ENCODE measurements at regions not wholly inside any gene's neighbourhood (a gene's known extent, or its start where the extent isn't known, plus 50 kb on each side); places are given as distances from the start of the nearest gene placed in this dataset.

DNA sequence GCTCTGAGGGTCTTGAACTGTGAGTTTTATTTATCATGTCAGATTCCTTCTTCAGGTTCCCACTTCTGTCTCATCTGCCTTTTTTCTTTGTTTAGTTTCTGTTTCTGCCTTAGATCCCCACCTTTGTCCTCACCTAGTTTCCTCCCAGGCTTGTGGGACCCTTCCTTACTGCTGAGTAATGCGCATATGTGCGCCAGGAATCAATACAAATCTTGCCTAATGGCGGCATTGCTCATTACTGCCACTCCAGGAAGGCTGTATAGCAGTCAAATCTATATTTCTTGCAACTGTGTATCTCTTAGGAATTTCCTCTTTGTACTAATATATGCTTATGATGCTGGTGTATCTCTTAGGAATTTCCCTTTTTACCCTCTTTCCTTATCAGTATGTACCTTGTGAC, 465.4 kb downstream of the DMRT2 start:
- TF ChIP-seq POLR2A (IDR thresholded peaks at IDR 0.05) (no peak), POLR2AphosphoS5 (IDR thresholded peaks at IDR 0.05) (no peak), EP300 (IDR thresholded peaks at IDR 0.05) (no peak)
- TF ChIP-seq, protein P1, sequence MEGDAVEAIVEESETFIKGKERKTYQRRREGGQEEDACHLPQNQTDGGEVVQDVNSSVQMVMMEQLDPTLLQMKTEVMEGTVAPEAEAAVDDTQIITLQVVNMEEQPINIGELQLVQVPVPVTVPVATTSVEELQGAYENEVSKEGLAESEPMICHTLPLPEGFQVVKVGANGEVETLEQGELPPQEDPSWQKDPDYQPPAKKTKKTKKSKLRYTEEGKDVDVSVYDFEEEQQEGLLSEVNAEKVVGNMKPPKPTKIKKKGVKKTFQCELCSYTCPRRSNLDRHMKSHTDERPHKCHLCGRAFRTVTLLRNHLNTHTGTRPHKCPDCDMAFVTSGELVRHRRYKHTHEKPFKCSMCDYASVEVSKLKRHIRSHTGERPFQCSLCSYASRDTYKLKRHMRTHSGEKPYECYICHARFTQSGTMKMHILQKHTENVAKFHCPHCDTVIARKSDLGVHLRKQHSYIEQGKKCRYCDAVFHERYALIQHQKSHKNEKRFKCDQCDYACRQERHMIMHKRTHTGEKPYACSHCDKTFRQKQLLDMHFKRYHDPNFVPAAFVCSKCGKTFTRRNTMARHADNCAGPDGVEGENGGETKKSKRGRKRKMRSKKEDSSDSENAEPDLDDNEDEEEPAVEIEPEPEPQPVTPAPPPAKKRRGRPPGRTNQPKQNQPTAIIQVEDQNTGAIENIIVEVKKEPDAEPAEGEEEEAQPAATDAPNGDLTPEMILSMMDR (IDR thresholded peaks at IDR 0.05): no peak

All from stomach (tissue), 4 donors.